Rectal smooth muscle tissue (tissue), 1 donor: ENCODE measurements at regions not wholly inside any gene's neighbourhood (a gene's known extent, or its start where the extent isn't known, plus 50 kb on each side); places are given as distances from the start of the nearest gene placed in this dataset.

Source experiments
- H3K27ac ChIP-seq: one replicate; pipeline ENCODE4 v1.7.0; 2013; ENCODE audit warnings: low read depth, low read length, inconsistent platforms
- H3K27me3 ChIP-seq: one replicate; pipeline ENCODE4 v1.7.0; 2013; ENCODE audit warnings: low read length; ENCODE audit not compliant: control insufficient read depth, insufficient read depth
- H3K36me3 ChIP-seq: one replicate; pipeline ENCODE4 v1.7.0; 2013; ENCODE audit warnings: low read length; ENCODE audit not compliant: control insufficient read depth, insufficient read depth
- H3K4me1 ChIP-seq: one replicate; pipeline ENCODE4 v1.7.0; 2013; ENCODE audit warnings: low read length; ENCODE audit not compliant: control insufficient read depth, insufficient read depth
- H3K4me3 ChIP-seq: one replicate; pipeline ENCODE4 v1.7.0; 2013; ENCODE audit warnings: low read length
- H3K9ac ChIP-seq: one replicate; pipeline ENCODE4 v1.7.0; 2013; ENCODE audit warnings: low read length

GRCh38 chr22:22082229-22082835 lies 99.7 kb upstream of the TOP3B start:
- no peaks in the 10 kb centered on the region for H3K27me3 ChIP-seq
- no peak overlapping the region for H3K4me3 ChIP-seq
- no peak overlapping the region for H3K9ac ChIP-seq
- peaks cover 2% of the 10 kb centered on the region for H3K4me1 ChIP-seq
- H3K27ac ChIP-seq: no peak overlapping the region
- H3K36me3 ChIP-seq: no peaks in the 10 kb centered on the region

- Histone ChIP-seq H3K4me3 (no peak overlapping the region), H3K27ac (no peak overlapping the region), H3K36me3 (no peaks in the 10 kb centered on the region), H3K27me3 (no peaks in the 10 kb centered on the region), H3K9ac (no peak overlapping the region), H3K4me1 (peaks cover 2% of the 10 kb centered on the region)
Observed at GRCh38 chr22:22080270-22080669, 97.7 kb upstream of the TOP3B start.

- H3K27me3 ChIP-seq: peaks cover 3% of the 10 kb centered on the region
- H3K9ac ChIP-seq: no peak overlapping the region
- H3K4me3 ChIP-seq: no peak overlapping the region
- peaks cover 2% of the 10 kb centered on the region for H3K4me1 ChIP-seq
- H3K36me3 ChIP-seq: no peaks in the 10 kb centered on the region
- no peak overlapping the region for H3K27ac ChIP-seq
Observed at GRCh38 chr22:22079404-22080148, 97.0 kb upstream of the TOP3B start.

GRCh38 chr22:22078329-22078728 lies 95.7 kb upstream of the TOP3B start:
- Histone ChIP-seq H3K4me1 (peaks cover 2% of the 10 kb centered on the region), H3K36me3 (no peaks in the 10 kb centered on the region), H3K27me3 (peaks cover 3% of the 10 kb centered on the region), H3K27ac (no peak overlapping the region), H3K9ac (no peak overlapping the region), H3K4me3 (no peak overlapping the region)

- peaks cover 2% of the 10 kb centered on the region for H3K4me1 ChIP-seq
- no peak overlapping the region for H3K27ac ChIP-seq
- H3K36me3 ChIP-seq: no peaks in the 10 kb centered on the region
- peaks cover 3% of the 10 kb centered on the region for H3K27me3 ChIP-seq
- no peak overlapping the region for H3K9ac ChIP-seq
- no peak overlapping the region for H3K4me3 ChIP-seq
Observed at GRCh38 chr22:22076932-22077703, 94.5 kb upstream of the TOP3B start.

GRCh38 chr22:22076361-22076760 lies 93.8 kb upstream of the TOP3B start:
- Histone ChIP-seq H3K4me3 (no peak overlapping the region), H3K27me3 (peaks cover 3% of the 10 kb centered on the region), H3K27ac (no peak overlapping the region), H3K4me1 (peaks cover 2% of the 10 kb centered on the region), H3K9ac (no peak overlapping the region), H3K36me3 (no peaks in the 10 kb centered on the region)

- Histone ChIP-seq H3K36me3 (no peaks in the 10 kb centered on the region), H3K27ac (no peak overlapping the region), H3K4me1 (peaks cover 2% of the 10 kb centered on the region), H3K4me3 (no peak overlapping the region), H3K9ac (no peak overlapping the region), H3K27me3 (peaks cover 3% of the 10 kb centered on the region)
Observed at GRCh38 chr22:22075382-22076163, 93.0 kb upstream of the TOP3B start.

- no peak overlapping the region for H3K9ac ChIP-seq
- no peaks in the 10 kb centered on the region for H3K36me3 ChIP-seq
- H3K27me3 ChIP-seq: peaks cover 3% of the 10 kb centered on the region
- no peak overlapping the region for H3K4me3 ChIP-seq
- no peak overlapping the region for H3K27ac ChIP-seq
- peaks cover 2% of the 10 kb centered on the region for H3K4me1 ChIP-seq
Observed at GRCh38 chr22:22074634-22075381, 92.2 kb upstream of the TOP3B start.

GRCh38 chr22:22073769-22074561 lies 91.4 kb upstream of the TOP3B start:
- no peaks in the 10 kb centered on the region for H3K36me3 ChIP-seq
- H3K27me3 ChIP-seq: peaks cover 3% of the 10 kb centered on the region
- no peak overlapping the region for H3K9ac ChIP-seq
- H3K27ac ChIP-seq: no peak overlapping the region
- no peak overlapping the region for H3K4me3 ChIP-seq
- peaks cover 2% of the 10 kb centered on the region for H3K4me1 ChIP-seq

- Histone ChIP-seq H3K4me1 (no peaks in the 10 kb centered on the region), H3K9ac (no peak overlapping the region), H3K4me3 (no peak overlapping the region), H3K36me3 (no peaks in the 10 kb centered on the region), H3K27me3 (peaks cover 3% of the 10 kb centered on the region), H3K27ac (no peak overlapping the region)
Observed at GRCh38 chr22:22072169-22072836, 89.7 kb upstream of the TOP3B start.

- Histone ChIP-seq H3K9ac (no peak overlapping the region), H3K27me3 (peaks cover 3% of the 10 kb centered on the region), H3K4me3 (no peak overlapping the region), H3K4me1 (no peaks in the 10 kb centered on the region), H3K36me3 (no peaks in the 10 kb centered on the region), H3K27ac (no peak overlapping the region)
Observed at GRCh38 chr22:22071455-22071854, 88.9 kb upstream of the TOP3B start.
